GM12878 (cell line): ENCODE measurements at regions not wholly inside any gene's neighbourhood (a gene's known extent, or its start where the extent isn't known, plus 50 kb on each side); places are given as distances from the start of the nearest gene placed in this dataset.

ENCODE experiments used
- ATAC-seq: fragments of 200-7000 bp; cut with Tn5 transposase; 3 replicates; pipeline ENCODE4 v1.9.1; 2020; ENCODE audit warnings: mild to moderate bottlenecking, moderate library complexity
- BruUV-seq: library from RNA; stranded (reverse); fragments of 400-500 nt; replicated peaks from 2 replicates; lab custom pipeline; 2021; lab: Mats Ljungman, UMichigan
- CTCF ChIA-PET: fragments of 300-600 bp; sonication (Branson Sonifier 250); formaldehyde crosslinking; extraction: SDS; loops from one replicate; lab custom pipeline; 2021; ENCODE audit warnings: inconsistent platforms; lab: Yijun Ruan, JAX
- POLR2A ChIA-PET: fragments of 350-600 bp; formaldehyde crosslinking; extraction: SDS; loops from one replicate; lab custom pipeline; 2021; ENCODE audit warnings: inconsistent platforms; lab: Charles Lee
- RAD21 ChIA-PET: fragments of 300-600 bp; sonication (Branson Sonifier 250); formaldehyde crosslinking; loops from one replicate; lab custom pipeline; 2023; ENCODE audit warnings: antibody characterized with exemption; ENCODE audit not compliant: unreplicated experiment; lab: Charles Lee
- SMC1A ChIA-PET: fragments of 300-600 bp; sonication (Branson Sonifier 250); formaldehyde crosslinking; loops from one replicate; lab custom pipeline; 2023; ENCODE audit not compliant: unreplicated experiment, uncharacterized antibody; lab: Charles Lee
- DNase-seq: peaks from one replicate; pipeline ENCODE4 v3.0.0-alpha.2; 2011; ENCODE audit warnings: low read depth, low spot score
- FAIRE-seq: peaks from 3 replicates; lab custom pipeline; 2011; peaks lifted over from hg19 to GRCh38; lab: Jason Lieb, UNC
- H2AFZ ChIP-seq: 2 replicates; pipeline ENCODE4 v1.6.0; 2011; ENCODE audit warnings: low read depth, low read length, control low read depth; ENCODE audit not compliant: control insufficient read depth
- H3K27ac ChIP-seq: 2 replicates; pipeline ENCODE4 v1.5.1; 2011; ENCODE audit warnings: control low read depth; ENCODE audit not compliant: control insufficient read depth, insufficient read depth
- H3K27me3 ChIP-seq, 2 experiments: replicated peaks in 1 of 2; 2 replicates each; pipeline versions ENCODE4 v1.6.0 to v1.6.1; 2011; ENCODE audit warnings: low read length in 1 of 2; ENCODE audit not compliant: control insufficient read depth in 2 of 2, insufficient read depth in 2 of 2
- H3K36me3 ChIP-seq, 2 experiments: 2 replicates each; pipeline ENCODE4 v1.5.1; 2011; ENCODE audit warnings: low read length in 1 of 2; ENCODE audit not compliant: control insufficient read depth in 2 of 2, insufficient read depth in 2 of 2
- H3K4me1 ChIP-seq: 2 replicates; pipeline ENCODE4 v1.6.1; 2011; ENCODE audit warnings: mild to moderate bottlenecking, low read length, moderate library complexity, mixed read lengths; ENCODE audit not compliant: control insufficient read depth, insufficient read depth
- H3K4me2 ChIP-seq: 2 replicates; pipeline ENCODE4 v1.6.0; 2011; ENCODE audit warnings: control low read depth; ENCODE audit not compliant: control insufficient read depth, insufficient read depth
- H3K4me3 ChIP-seq: fragments of 200-600 bp; sonication (generic); 2 replicates; pipeline ENCODE4 v1.5.1; 2016
- H3K79me2 ChIP-seq: 2 replicates; pipeline ENCODE4 v1.6.0; 2011; ENCODE audit warnings: low read length; ENCODE audit not compliant: control insufficient read depth, insufficient read depth
- H3K9ac ChIP-seq: 2 replicates; pipeline ENCODE4 v1.8.0; 2011; ENCODE audit warnings: low read length, control low read depth, mixed read lengths; ENCODE audit not compliant: control insufficient read depth, insufficient read depth
- H3K9me3 ChIP-seq: replicated peaks from 3 replicates; pipeline ENCODE4 v1.5.1; 2011; ENCODE audit warnings: mild to moderate bottlenecking, low read length; ENCODE audit not compliant: control insufficient read depth, insufficient read depth
- H4K20me1 ChIP-seq: 2 replicates; pipeline ENCODE4 v1.6.0; 2011; ENCODE audit not compliant: control insufficient read depth, insufficient read depth
- CREM ChIP-seq: IDR thresholded peaks from 2 replicates; pipeline ENCODE4 v1.6.1; 2014; ENCODE audit warnings: antibody characterized with exemption, low read depth
- HDGF ChIP-seq: fragments of 450-650 bp; IDR thresholded peaks from 2 replicates; pipeline ENCODE4 v1.6.1; 2016; ENCODE audit warnings: antibody characterized with exemption
- IRF5 ChIP-seq: fragments of 450-650 bp; IDR thresholded peaks from 2 replicates; pipeline ENCODE4 v1.6.1; 2017; ENCODE audit warnings: borderline replicate concordance
- LARP7 ChIP-seq: fragments of 450-650 bp; IDR thresholded peaks from 2 replicates; pipeline ENCODE4 v1.6.1; 2017; ENCODE audit warnings: mild to moderate bottlenecking
- MXI1 ChIP-seq: fragments of 150-350 bp; IDR thresholded peaks from 2 replicates; pipeline ENCODE4 v1.6.1; 2011; ENCODE audit warnings: low read depth, mild to moderate bottlenecking, inconsistent platforms, low read length, improper control_type of control experiment
- NR2C2 ChIP-seq: IDR thresholded peaks from 2 replicates; pipeline ENCODE4 v1.6.1; 2011; ENCODE audit warnings: borderline replicate concordance, low read depth; ENCODE audit not compliant: control insufficient read depth, insufficient read length
- POLR2A ChIP-seq: IDR thresholded peaks from 2 replicates; pipeline ENCODE4 v1.6.1; 2011; ENCODE audit warnings: low read depth, mild to moderate bottlenecking, low read length
- RAD51 ChIP-seq: fragments of 450-650 bp; IDR thresholded peaks from 2 replicates; pipeline ENCODE4 v1.6.1; 2016; ENCODE audit warnings: moderate library complexity, mild to moderate bottlenecking, inconsistent platforms
- RELA ChIP-seq: fragments of 450-650 bp; IDR thresholded peaks from 2 replicates; pipeline ENCODE4 v1.8.0; 2014; ENCODE audit warnings: borderline replicate concordance; ENCODE audit not compliant: partially characterized antibody
- SMC3 ChIP-seq: IDR thresholded peaks from 2 replicates; pipeline ENCODE4 v1.6.1; 2011; ENCODE audit warnings: low read length, improper control_type of control experiment, borderline replicate concordance
- SUZ12 ChIP-seq: fragments of 200-600 bp; sonication (generic); IDR thresholded peaks from one replicate; pipeline ENCODE4 v1.6.1; 2018; ENCODE audit warnings: antibody characterized with exemption, mild to moderate bottlenecking; ENCODE audit not compliant: unreplicated experiment
- TCF12 ChIP-seq: IDR thresholded peaks from 2 replicates; pipeline ENCODE4 v1.6.1; 2011; ENCODE audit warnings: low read depth, mild to moderate bottlenecking, low read length
- ZNF592 ChIP-seq: fragments of 450-650 bp; IDR thresholded peaks from 2 replicates; pipeline ENCODE4 v1.6.1; 2017; ENCODE audit warnings: mild to moderate bottlenecking, moderate library complexity
- ZNF687 ChIP-seq: fragments of 450-650 bp; IDR thresholded peaks from 2 replicates; pipeline ENCODE4 v1.6.1; 2017; ENCODE audit warnings: mild to moderate bottlenecking, moderate library complexity
- WGBS: methylation state at CpG from one replicate; pipeline ENCODE4 v1.1.6; 2016; ENCODE audit warnings: low lambda C conversion rate; ENCODE audit not compliant: insufficient replicate concordance, insufficient coverage; ENCODE audit errors: missing lambda C conversion rate; 5-methylcytosine and 5-hydroxymethylcytosine counted together
- in situ Hi-C: fragments of 300-500 bp; cut with MboI; formaldehyde crosslinking; loops from 9 replicates; pipeline ENCODE4 v1.14.3; 2018; ENCODE audit warnings: mixed read lengths
- intact Hi-C: fragments of 100-400 bp; cut with micrococcal nuclease; formaldehyde crosslinking; loops from one replicate; pipeline ENCODE4 v1.14.2; 2022; ENCODE audit not compliant: unreplicated experiment

- TF ChIP-seq IRF5 (no peak), HDGF (no peak)
- TF ChIP-seq, all 136 proteins: peak for 0
Measured at GRCh38 chr3:126287171-126287535, 70.1 kb downstream of the KLF15 start (continued).

- H3K79me2 ChIP-seq: no peaks in the 10 kb centered on the region
- POLR2A ChIA-PET: no interaction called here
- H2AFZ ChIP-seq: no peak overlapping the region
- no peak for FAIRE-seq
- no peaks in the 10 kb centered on the region for H3K9me3 ChIP-seq
- H3K9ac ChIP-seq: no peak overlapping the region
- SMC1A ChIA-PET: no interaction called here
- no peak overlapping the region for H3K4me2 ChIP-seq
- CTCF ChIA-PET: interaction anchor here (0.5 to 0.6 kb wide), 2 partner anchors 127 to 188 kb away, joined by 3 to 4 read pairs; no protein-coding TSS in a partner anchor
- ATAC-seq: no peak
- TF ChIP-seq CREM (no peak), RELA (no peak), POLR2A (no peak), SMC3 (no peak), LARP7 (no peak), ZNF687 (no peak), SUZ12 (no peak), TCF12 (no peak), ZNF592 (no peak), RAD51 (no peak), MXI1 (no peak), NR2C2 (no peak)
- BruUV-seq: no TSS peak
- intact Hi-C loops: no loop called here
- in situ Hi-C loops: loop anchor here (25.0 kb wide), 1 partner anchor 102 kb away; the partner anchor contains the start of gene CFAP100
- 41% methylated on average over 2 of the region's 2 CpGs for WGBS
- H3K27me3 ChIP-seq: peaks cover 3 to 10% of the 10 kb centered on the region in 2 experiments
- no peak for DNase-seq
- RAD21 ChIA-PET: no interaction called here
- no peaks in the 10 kb centered on the region for H3K4me1 ChIP-seq
- no peaks in the 10 kb centered on the region for H4K20me1 ChIP-seq
- H3K36me3 ChIP-seq: no peaks in the 10 kb centered on the region
- H3K27ac ChIP-seq: no peak overlapping the region
- no peak overlapping the region for H3K4me3 ChIP-seq
Measured at GRCh38 chr3:126285369-126285768, 71.8 kb downstream of the KLF15 start.
